WTC11 (cell line): ENCODE measurements at regions not wholly inside any gene's neighbourhood (a gene's known extent, or its start where the extent isn't known, plus 50 kb on each side); places are given as distances from the start of the nearest gene placed in this dataset.

ENCODE experiments used
- ATAC-seq: fragments of 200-7000 bp; cut with Tn5 transposase; 2 replicates; pipeline ENCODE4 v1.10.0; 2021; ENCODE audit warnings: mild to moderate bottlenecking, moderate library complexity
- CTCF ChIA-PET: fragments of 300-600 bp; sonication (Branson Sonifier 250); formaldehyde crosslinking; loops from one replicate; lab custom pipeline; 2021; ENCODE audit warnings: antibody characterized with exemption; lab: Charles Lee
- POLR2A ChIA-PET: fragments of 350-600 bp; sonication (Branson Sonifier 250); formaldehyde crosslinking; loops from one replicate; lab custom pipeline; 2021; ENCODE audit warnings: antibody characterized with exemption; lab: Charles Lee
- DNase-seq: peaks from one replicate; pipeline ENCODE4 v3.0.0; 2021; ENCODE audit warnings: low spot score
- H3K27ac Mint-ChIP-seq: 2 replicates; pipeline ENCODE4 v1.8.0; 2021; ENCODE audit warnings: mixed read lengths
- H3K27me3 Mint-ChIP-seq: 2 replicates; pipeline ENCODE4 v1.8.0; 2021; ENCODE audit warnings: low read depth, mild to moderate bottlenecking, moderate library complexity, mixed read lengths
- H3K36me3 Mint-ChIP-seq: 2 replicates; pipeline ENCODE4 v1.8.0; 2021; ENCODE audit warnings: mixed read lengths
- H3K4me1 Mint-ChIP-seq: 2 replicates; pipeline ENCODE4 v1.8.0; 2022; ENCODE audit warnings: mixed read lengths
- H3K4me3 Mint-ChIP-seq: 2 replicates; pipeline ENCODE4 v1.8.0; 2021; ENCODE audit warnings: mild to moderate bottlenecking, moderate library complexity, mixed read lengths
- H3K9me3 Mint-ChIP-seq: 2 replicates; pipeline ENCODE4 v1.8.0; 2021; ENCODE audit warnings: mixed read lengths
- CBFB ChIP-seq: sonication (generic); formaldehyde crosslinking; IDR thresholded peaks from 2 replicates; pipeline ENCODE4 v1.8.1; 2022; ENCODE audit warnings: mild to moderate bottlenecking, low read depth, missing genetic modification reagents
- CTCF ChIP-seq: fragments of 200-600 bp; IDR thresholded peaks from 2 replicates; pipeline ENCODE4 v1.8.0; 2022; ENCODE audit warnings: antibody characterized with exemption
- FOXK1 ChIP-seq: sonication (generic); formaldehyde crosslinking; IDR thresholded peaks from 2 replicates; pipeline ENCODE4 v1.8.0; 2022; ENCODE audit warnings: mild to moderate bottlenecking, moderate library complexity, missing genetic modification reagents
- FOXP4 ChIP-seq: sonication (generic); formaldehyde crosslinking; IDR thresholded peaks from 2 replicates; pipeline ENCODE4 v1.8.0; 2022; ENCODE audit warnings: mild to moderate bottlenecking, missing genetic modification reagents
- HMGA2 ChIP-seq: fragments of 250-450 bp; sonication (Bioruptor Pico); IDR thresholded peaks from 2 replicates; pipeline ENCODE4 v1.4.0; 2021; ENCODE audit warnings: mild to moderate bottlenecking, moderate library complexity
- JAZF1 ChIP-seq: fragments of 250-450 bp; sonication (Bioruptor Pico); IDR thresholded peaks from 2 replicates; pipeline ENCODE4 v1.9.0; 2021; ENCODE audit warnings: moderate library complexity, mild to moderate bottlenecking, inconsistent platforms
- JUN ChIP-seq: sonication (generic); formaldehyde crosslinking; IDR thresholded peaks from 2 replicates; pipeline ENCODE4 v1.8.0; 2023; ENCODE audit warnings: mild to moderate bottlenecking, missing genetic modification reagents
- NR2C2 ChIP-seq: sonication (generic); formaldehyde crosslinking; IDR thresholded peaks from 2 replicates; pipeline ENCODE4 v1.8.0; 2022; ENCODE audit warnings: mild to moderate bottlenecking, missing genetic modification reagents
- OVOL2 ChIP-seq: fragments of 250-450 bp; sonication (Bioruptor Pico); IDR thresholded peaks from 2 replicates; pipeline ENCODE4 v1.9.0; 2021; ENCODE audit warnings: mild to moderate bottlenecking, borderline replicate concordance
- SMAD4 ChIP-seq: sonication (generic); formaldehyde crosslinking; IDR thresholded peaks from 2 replicates; pipeline ENCODE4 v1.8.0; 2022; ENCODE audit warnings: mild to moderate bottlenecking, missing genetic modification reagents
- USF1 ChIP-seq: sonication (generic); formaldehyde crosslinking; IDR thresholded peaks from 2 replicates; pipeline ENCODE4 v1.8.0; 2022; ENCODE audit warnings: mild to moderate bottlenecking, missing genetic modification reagents
- ZNF121 ChIP-seq: sonication (generic); formaldehyde crosslinking; IDR thresholded peaks from 2 replicates; pipeline ENCODE4 v1.8.0; 2023; ENCODE audit warnings: missing genetic modification reagents
- ZNF317 ChIP-seq: sonication (generic); formaldehyde crosslinking; IDR thresholded peaks from 2 replicates; pipeline ENCODE4 v1.8.1; 2023; ENCODE audit warnings: low read depth, mild to moderate bottlenecking, moderate library complexity, missing genetic modification reagents, borderline replicate concordance
- ZNF416 ChIP-seq: fragments of 250-450 bp; sonication (Bioruptor Pico); IDR thresholded peaks from 2 replicates; pipeline ENCODE4 v1.9.0; 2021; ENCODE audit warnings: mild to moderate bottlenecking, inconsistent platforms
- ZNF532 ChIP-seq: fragments of 250-450 bp; sonication (Bioruptor Pico); IDR thresholded peaks from 2 replicates; pipeline ENCODE4 v1.9.0; 2021; ENCODE audit warnings: mild to moderate bottlenecking, borderline replicate concordance
- TF ChIP-seq, protein P1 (sequence below): sonication (generic); formaldehyde crosslinking; IDR thresholded peaks from 2 replicates; pipeline ENCODE4 v1.8.1; 2022; ENCODE audit warnings: mild to moderate bottlenecking, moderate library complexity, missing genetic modification reagents
- TF ChIP-seq, protein P2 (sequence below): sonication (generic); formaldehyde crosslinking; IDR thresholded peaks from 2 replicates; pipeline ENCODE4 v1.8.0; 2023; ENCODE audit warnings: missing genetic modification reagents
- TF ChIP-seq, protein P3 (sequence below): sonication (generic); formaldehyde crosslinking; IDR thresholded peaks from 2 replicates; pipeline ENCODE4 v1.8.1; 2022; ENCODE audit warnings: low read depth, mild to moderate bottlenecking, moderate library complexity, missing genetic modification reagents, borderline replicate concordance

GRCh38 chr4:84264652-84265051, 234.4 kb downstream of the NKX6-1 start:
- no peak overlapping the region for H3K27ac Mint-ChIP-seq
- DNase-seq (no peak), ATAC-seq (no peak)
- H3K4me3 Mint-ChIP-seq: no peak overlapping the region
- H3K4me1 Mint-ChIP-seq: peaks cover 6% of the 10 kb centered on the region
- no peak for TF ChIP-seq ZNF317
- TF ChIP-seq ZNF532 (CRISPR knock-in tag): no peak
- TF ChIP-seq HMGA2: no peak
- TF ChIP-seq, protein P1, sequence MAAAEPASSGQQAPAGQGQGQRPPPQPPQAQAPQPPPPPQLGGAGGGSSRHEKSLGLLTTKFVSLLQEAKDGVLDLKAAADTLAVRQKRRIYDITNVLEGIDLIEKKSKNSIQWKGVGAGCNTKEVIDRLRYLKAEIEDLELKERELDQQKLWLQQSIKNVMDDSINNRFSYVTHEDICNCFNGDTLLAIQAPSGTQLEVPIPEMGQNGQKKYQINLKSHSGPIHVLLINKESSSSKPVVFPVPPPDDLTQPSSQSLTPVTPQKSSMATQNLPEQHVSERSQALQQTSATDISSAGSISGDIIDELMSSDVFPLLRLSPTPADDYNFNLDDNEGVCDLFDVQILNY (CRISPR knock-in tag): no peak
- no peak for TF ChIP-seq SMAD4 (CRISPR knock-in tag)
- TF ChIP-seq CBFB (CRISPR knock-in tag): no peak
- TF ChIP-seq, protein P2, sequence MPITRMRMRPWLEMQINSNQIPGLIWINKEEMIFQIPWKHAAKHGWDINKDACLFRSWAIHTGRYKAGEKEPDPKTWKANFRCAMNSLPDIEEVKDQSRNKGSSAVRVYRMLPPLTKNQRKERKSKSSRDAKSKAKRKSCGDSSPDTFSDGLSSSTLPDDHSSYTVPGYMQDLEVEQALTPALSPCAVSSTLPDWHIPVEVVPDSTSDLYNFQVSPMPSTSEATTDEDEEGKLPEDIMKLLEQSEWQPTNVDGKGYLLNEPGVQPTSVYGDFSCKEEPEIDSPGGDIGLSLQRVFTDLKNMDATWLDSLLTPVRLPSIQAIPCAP (CRISPR knock-in tag): no peak
- TF ChIP-seq JAZF1 (CRISPR knock-in tag): no peak
- TF ChIP-seq, protein P3, sequence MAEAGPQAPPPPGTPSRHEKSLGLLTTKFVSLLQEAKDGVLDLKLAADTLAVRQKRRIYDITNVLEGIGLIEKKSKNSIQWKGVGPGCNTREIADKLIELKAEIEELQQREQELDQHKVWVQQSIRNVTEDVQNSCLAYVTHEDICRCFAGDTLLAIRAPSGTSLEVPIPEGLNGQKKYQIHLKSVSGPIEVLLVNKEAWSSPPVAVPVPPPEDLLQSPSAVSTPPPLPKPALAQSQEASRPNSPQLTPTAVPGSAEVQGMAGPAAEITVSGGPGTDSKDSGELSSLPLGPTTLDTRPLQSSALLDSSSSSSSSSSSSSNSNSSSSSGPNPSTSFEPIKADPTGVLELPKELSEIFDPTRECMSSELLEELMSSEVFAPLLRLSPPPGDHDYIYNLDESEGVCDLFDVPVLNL (CRISPR knock-in tag): no peak
- TF ChIP-seq CTCF: no peak
- no peak for TF ChIP-seq ZNF416 (CRISPR knock-in tag)
- no peak for TF ChIP-seq ZNF121
- no peak for TF ChIP-seq FOXP4 (CRISPR knock-in tag)
- no peak for TF ChIP-seq NR2C2 (CRISPR knock-in tag)
- TF ChIP-seq JUN (CRISPR knock-in tag): no peak
- no peak for TF ChIP-seq OVOL2
- TF ChIP-seq FOXK1 (CRISPR knock-in tag): no peak
- no peak for TF ChIP-seq USF1 (CRISPR knock-in tag)
- peaks cover 8% of the 10 kb centered on the region; the same call in 1 of the 2 replicates for H3K36me3 Mint-ChIP-seq
- no peaks in the 10 kb centered on the region for H3K27me3 Mint-ChIP-seq
- CTCF ChIA-PET: no interaction called here
- peaks cover 18% of the 10 kb centered on the region; the same call in 1 of the 2 replicates for H3K9me3 Mint-ChIP-seq
- POLR2A ChIA-PET: no interaction called here
